Ramos (cell line): ENCODE measurements at regions not wholly inside any gene's neighbourhood (a gene's known extent, or its start where the extent isn't known, plus 50 kb on each side); places are given as distances from the start of the nearest gene placed in this dataset.

Experiments
- in situ Hi-C: fragments of 300-500 bp; cut with MboI; formaldehyde crosslinking; loops from one replicate; pipeline ENCODE4 v1.14.3; 2022; ENCODE audit warnings: low sequenced_read_pairs; ENCODE audit not compliant: unreplicated experiment

DNA sequence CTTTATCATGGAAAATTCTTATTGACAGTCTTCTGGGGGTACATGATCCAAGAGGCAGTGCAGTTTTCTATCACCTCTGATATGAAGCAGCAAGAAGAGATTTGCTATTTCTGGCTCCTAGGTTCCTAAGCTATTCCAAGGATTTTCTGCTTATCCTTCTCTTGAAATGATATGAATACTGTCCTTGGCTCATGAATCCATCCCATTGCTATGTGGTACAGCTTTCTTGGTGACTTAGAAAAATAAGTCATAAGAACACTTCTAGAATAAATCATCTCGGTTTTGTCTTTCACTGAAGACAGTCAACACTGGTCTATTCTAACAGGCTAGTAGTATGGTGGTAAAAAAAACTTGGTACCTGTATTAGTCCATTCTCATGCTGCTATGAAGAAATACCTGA lies 333.6 kb upstream of the RASGRP1 start:
- in situ Hi-C loops, result no loop called here

DNA sequence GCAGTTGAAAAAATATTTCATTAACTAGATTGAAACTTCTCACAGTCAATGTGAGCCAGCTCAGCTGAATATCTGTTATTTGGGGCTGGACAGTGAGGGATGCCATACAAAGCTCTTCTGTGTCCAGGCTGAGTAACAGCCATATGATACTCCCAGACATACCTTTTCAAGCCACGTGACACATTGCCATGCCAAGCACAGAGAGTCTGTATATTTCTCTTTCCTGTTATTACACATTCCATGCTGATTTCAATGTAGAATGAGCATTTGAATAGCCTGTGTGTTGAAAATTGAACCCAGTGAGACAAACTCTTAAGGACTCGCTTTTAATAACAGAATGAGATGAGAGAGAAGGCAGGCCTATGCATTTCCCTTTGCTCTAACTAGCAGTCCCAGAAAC lies 334.7 kb upstream of the RASGRP1 start:
- in situ Hi-C loops, result no loop called here

- in situ Hi-C loops, result no loop called here
Measured at GRCh38 chr15:38904298-38904697, 339.7 kb upstream of the RASGRP1 start.

- in situ Hi-C loops, result no loop called here
Measured at GRCh38 chr15:38905632-38906031, 341.0 kb upstream of the RASGRP1 start.

- in situ Hi-C loops, result no loop called here
Measured at GRCh38 chr15:38920966-38921365, 356.4 kb upstream of the RASGRP1 start.

DNA sequence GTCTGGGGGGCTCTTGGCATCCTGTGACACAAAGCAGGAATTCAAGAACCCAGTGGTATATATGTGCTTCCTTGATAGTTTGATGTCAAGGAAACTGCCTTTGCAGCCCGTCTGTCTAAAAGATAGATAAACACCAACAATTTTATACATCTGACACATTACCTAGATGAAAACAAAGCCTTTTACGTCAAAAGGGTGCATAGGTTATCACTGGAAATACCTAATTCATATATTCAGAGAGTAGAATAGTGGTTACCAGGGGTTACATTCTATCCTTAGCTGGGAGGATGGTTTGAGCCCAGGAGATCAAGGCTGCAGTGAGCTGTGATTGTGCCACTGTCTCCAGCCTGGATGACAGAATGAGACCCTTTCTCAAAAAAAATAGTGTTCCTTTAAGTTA lies 356.9 kb upstream of the RASGRP1 start:
- in situ Hi-C loops, result no loop called here

DNA sequence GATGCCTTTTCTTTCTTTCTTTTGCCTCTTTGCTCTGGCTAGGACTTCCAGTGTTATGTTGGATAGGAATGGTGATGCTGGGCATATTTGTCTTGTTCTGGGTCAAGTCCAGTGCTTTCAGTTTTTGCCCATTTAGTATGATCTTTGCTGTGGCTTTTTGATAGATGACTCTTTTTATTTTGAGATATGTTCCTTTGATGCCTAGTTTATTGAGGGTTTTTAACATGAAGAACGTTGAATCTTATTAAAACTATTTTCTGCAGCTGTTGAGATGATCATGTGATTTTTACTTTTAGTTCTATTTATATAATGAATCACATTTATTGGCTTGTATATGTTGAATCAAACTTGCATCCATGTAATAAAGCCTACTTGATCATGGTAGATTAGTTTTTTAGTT lies 363.8 kb upstream of the RASGRP1 start:
- in situ Hi-C loops, result no loop called here

GRCh38 chr15:38930851-38931572 lies 366.4 kb upstream of the RASGRP1 start:
- in situ Hi-C loops, result no loop called here

- in situ Hi-C loops, result no loop called here
Measured at GRCh38 chr15:38941399-38941953, 376.9 kb upstream of the RASGRP1 start.

GRCh38 chr15:38944536-38944935 lies 379.9 kb upstream of the RASGRP1 start:
- in situ Hi-C loops, result no loop called here

DNA sequence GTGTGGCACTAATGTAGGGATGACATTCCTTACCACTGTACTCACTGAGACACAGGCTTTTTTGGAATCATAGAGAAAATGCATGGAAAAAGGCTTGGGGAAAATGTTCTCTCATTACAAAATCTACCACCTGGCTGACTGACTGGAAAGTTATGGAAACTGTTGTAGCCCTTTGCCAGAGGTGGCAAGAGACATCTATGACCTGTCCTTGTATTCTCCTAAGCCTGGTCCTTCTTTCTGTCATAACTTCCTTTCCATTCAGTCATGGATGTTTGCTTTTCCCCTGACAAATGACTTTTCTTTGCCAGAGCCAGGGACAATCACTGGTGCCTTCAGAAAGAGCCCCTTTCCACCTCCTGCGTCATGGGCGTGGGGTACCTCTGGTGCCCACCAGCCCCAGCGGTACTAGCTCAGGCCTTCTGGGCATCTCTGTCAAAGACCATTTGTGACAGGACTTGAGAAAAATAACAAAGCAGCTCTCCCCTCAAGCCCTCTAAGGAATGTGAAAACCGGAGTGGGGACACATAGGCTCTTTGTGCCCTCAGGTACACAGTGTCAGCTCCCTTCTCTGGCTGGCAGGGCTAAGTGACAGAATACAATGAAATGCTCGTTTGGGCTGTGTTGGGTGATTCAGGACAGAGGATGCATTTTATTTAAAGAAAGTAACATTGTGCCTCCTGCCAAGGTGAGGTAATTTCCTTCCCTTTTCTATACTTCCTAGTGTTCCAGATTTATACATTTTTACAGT lies 381.1 kb upstream of the RASGRP1 start:
- in situ Hi-C loops, result no loop called here

GRCh38 chr15:38954090-38954489 lies 389.5 kb upstream of the RASGRP1 start:
- in situ Hi-C loops, result no loop called here

GRCh38 chr15:38961456-38961855 lies 396.8 kb upstream of the RASGRP1 start:
- in situ Hi-C loops, result no loop called here

DNA sequence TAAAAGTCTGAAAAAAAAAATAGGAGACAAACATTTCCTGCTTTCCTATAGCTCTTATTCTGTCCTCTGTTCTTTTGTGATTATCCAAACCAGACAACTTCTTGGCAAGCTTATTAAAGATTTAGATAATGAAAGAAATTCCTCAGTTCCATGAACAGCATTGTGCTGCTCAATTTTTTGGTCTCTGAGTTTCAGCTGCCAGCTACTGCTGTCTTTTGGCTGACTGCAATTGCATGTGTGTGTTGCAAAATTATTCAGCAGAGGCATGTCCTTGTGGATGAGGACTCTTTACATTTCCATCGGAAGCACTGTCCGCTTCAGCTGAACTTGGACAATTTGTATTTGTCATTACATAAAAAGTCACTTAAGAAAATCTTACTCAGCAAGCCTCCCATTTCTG lies 397.3 kb upstream of the RASGRP1 start:
- in situ Hi-C loops, result no loop called here

DNA sequence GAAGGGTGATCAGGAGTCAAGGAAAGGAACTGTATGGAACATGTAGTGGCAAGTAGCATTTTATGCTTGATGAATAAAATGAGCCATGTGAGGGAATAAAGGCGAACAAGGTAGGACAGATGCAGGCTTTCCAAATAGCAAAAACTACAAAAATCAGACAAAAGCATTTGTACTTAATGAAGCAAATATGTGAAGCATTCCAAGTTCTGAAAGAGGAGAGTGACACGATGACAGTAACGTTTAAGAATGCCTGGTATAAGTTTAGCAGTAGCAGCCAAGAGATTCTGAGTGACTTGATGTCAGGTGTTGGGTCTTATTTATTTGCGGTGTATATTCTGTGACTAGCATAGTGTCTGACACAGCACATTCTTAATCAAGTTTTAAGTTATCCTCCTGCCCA lies 408.2 kb upstream of the RASGRP1 start:
- in situ Hi-C loops, result no loop called here

GRCh38 chr15:38975282-38975990 lies 410.8 kb upstream of the RASGRP1 start:
- in situ Hi-C loops, result no loop called here

DNA sequence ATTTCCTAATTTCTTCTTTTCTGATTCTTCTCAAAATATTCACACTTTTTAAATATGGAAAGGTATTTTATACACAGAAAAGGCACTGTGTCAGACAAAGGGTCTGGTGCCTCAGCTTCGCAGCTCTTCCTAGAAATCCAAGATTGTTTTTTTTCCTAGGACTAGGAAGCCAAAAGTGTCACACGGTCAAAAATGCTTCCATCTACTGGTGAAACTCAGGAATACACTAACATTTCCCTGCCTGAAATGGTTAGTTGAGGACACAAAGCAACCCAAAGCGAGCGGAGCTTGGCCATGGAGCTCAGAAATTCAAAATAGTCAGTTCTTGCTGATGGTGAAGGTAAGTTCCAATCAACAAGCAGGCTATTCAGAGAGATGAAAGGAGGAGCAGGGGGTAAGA lies 426.5 kb upstream of the RASGRP1 start:
- in situ Hi-C loops, result no loop called here

DNA sequence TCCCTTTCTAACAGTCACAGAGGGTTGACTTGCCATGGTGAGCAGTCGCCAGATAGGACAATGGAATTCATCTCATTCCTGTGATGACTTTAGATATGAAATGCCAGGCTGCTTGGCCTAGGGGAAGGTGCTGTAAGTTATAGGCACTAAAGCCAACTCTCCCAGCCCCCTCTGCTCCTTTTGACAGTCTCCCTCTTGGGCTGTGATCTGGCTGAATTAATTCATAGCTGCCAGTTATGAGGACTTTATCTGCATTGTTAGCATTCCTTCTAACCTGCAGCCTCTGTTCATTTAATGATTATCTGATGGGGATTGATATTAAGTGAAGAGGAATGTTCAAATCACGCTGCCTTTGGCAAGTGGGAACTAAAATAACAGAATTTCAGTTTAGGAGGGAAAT lies 427.1 kb upstream of the RASGRP1 start:
- in situ Hi-C loops, result no loop called here

- in situ Hi-C loops, result no loop called here
Measured at GRCh38 chr15:38992506-38992905, 427.9 kb upstream of the RASGRP1 start.

DNA sequence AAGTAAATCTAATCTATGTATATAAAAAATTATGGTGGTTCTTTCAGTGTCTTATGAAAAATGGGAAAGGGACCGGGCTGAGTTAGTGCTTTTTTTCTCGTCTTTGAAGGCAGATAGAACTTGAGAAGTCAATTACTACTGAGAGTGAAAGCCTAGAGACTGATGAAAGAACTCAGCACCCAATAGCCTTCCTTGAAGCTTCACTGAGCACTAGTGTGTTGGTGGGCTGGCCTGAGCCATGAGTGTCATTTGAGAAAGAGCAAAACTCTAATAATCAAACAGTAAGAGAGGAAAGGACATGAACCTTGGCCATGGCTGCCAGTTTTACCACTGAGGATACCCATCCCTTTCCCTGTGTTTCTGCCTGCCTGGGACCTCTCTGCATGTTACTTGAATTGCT lies 428.3 kb upstream of the RASGRP1 start:
- in situ Hi-C loops, result no loop called here

GRCh38 chr15:38994310-38994709 lies 429.7 kb upstream of the RASGRP1 start:
- in situ Hi-C loops, result no loop called here
